Hepatocyte (in vitro differentiated cells): ENCODE measurements at regions not wholly inside any gene's neighbourhood (a gene's known extent, or its start where the extent isn't known, plus 50 kb on each side); places are given as distances from the start of the nearest gene placed in this dataset.

ENCODE experiments used
- EZH2 ChIP-seq: fragments of 200-600 bp; sonication (generic); IDR thresholded peaks from 2 replicates; pipeline ENCODE4 v1.6.1; 2016; ENCODE audit warnings: antibody characterized with exemption, mild to moderate bottlenecking, borderline replicate concordance
- TF ChIP-seq, protein P1 (sequence below): fragments of 200-600 bp; sonication (generic); IDR thresholded peaks from 2 replicates; pipeline ENCODE4 v1.5.1; 2016; ENCODE audit warnings: antibody characterized with exemption, mild to moderate bottlenecking; ENCODE audit not compliant: poor library complexity

DNA sequence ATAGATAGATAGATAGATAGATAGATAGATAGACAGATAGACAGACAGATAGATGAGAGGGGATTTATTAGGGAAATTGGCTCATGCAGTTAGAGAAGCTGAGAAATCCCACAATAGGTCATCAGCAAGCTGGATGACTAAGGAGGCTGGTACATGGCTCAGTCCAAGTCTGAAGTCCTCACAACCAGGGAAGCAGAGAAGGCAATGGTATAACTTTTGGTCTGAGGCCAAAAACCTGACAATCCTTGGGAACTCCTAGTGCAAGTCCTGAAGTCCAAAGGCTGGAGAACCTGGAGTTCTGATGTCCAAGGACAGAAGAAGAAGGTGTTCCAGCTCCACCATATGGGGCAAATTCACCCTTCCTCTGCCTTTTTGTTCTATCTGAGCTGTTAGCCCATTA lies 517.6 kb upstream of the ATP2B1 start:
- TF ChIP-seq, protein P1, sequence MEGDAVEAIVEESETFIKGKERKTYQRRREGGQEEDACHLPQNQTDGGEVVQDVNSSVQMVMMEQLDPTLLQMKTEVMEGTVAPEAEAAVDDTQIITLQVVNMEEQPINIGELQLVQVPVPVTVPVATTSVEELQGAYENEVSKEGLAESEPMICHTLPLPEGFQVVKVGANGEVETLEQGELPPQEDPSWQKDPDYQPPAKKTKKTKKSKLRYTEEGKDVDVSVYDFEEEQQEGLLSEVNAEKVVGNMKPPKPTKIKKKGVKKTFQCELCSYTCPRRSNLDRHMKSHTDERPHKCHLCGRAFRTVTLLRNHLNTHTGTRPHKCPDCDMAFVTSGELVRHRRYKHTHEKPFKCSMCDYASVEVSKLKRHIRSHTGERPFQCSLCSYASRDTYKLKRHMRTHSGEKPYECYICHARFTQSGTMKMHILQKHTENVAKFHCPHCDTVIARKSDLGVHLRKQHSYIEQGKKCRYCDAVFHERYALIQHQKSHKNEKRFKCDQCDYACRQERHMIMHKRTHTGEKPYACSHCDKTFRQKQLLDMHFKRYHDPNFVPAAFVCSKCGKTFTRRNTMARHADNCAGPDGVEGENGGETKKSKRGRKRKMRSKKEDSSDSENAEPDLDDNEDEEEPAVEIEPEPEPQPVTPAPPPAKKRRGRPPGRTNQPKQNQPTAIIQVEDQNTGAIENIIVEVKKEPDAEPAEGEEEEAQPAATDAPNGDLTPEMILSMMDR = no peak
- TF ChIP-seq EZH2 = no peak
